ENCODE measurements at regions not wholly inside any gene's neighbourhood (a gene's known extent, or its start where the extent isn't known, plus 50 kb on each side); places are given as distances from the start of the nearest gene placed in this dataset.

DNA sequence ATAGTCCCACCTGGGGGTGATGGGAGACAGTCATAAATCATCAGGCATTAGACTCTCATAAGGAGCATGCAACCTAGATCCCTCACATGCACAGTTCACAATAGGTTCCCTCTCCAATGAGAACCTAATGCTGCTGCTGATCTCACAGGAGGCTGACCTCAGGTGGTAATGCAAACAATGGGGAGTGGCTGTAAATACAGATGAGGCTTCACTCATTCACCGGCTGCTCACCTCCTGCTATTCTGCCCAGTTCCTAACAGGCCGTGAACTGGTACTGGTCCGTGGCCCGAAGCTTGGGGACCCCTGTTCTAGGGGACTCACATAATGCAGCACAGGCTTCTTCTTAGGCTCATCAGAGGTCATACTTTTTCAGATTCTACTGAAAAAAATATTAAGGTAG is 625.9 kb upstream of the AGA start:
- no peak for FAIRE-seq

DNA sequence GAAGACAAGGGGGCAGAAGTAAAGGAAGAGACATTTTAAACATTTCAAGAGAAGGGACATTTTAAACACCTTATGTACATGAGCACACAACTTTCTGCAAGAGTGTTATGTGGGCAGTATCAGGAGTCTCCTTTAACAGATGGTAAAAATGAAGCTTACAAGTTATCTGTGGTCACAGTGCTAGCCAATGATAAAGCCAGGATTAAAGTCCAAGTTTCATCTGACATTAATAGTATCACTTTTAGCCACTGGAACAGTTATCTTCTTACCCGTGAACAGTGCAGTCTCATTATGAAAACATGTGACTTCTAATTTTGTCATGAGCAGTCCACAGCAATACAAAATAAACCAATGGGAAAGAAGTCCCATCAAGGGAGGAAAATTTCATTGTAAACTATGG is 627.9 kb upstream of the AGA start:
- no peak for FAIRE-seq

DNA sequence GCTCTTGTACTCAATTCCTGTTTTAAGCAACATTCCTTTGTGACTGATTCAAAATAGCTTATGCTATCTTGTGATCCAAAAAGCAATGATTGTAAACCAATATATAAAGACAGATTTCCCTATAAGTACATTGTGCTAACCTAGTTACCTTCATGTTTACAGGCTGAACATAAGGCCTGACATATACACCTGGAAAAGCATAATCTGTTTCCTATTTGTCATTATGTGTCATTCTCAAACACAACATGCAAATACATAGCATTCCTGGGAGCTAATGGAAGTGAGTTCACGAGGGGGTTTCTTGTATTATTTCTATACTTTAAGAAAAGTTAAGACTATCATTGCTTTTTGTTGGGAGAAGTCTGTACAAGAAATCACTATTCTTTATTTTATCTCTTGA is 638.1 kb upstream of the AGA start:
- no peak for FAIRE-seq

DNA sequence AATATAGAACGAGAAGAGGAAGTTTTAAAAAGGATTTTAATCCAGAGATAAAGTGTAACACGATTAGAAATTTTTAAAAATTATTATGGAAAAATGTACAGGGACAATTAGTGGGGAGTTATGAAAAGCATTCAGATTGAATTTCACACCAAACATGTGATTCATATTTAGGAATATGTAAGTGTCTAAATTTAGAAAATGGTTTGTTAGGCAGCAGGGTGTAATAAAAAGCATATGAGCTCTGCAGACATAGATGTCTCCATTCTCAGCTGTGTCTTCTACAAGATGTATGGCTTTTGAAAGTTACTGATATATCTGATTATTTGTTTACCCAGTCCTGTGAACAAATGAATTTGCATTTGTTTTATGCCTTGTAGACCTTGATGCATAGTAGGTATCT is 638.9 kb upstream of the AGA start:
- no peak for FAIRE-seq

DNA sequence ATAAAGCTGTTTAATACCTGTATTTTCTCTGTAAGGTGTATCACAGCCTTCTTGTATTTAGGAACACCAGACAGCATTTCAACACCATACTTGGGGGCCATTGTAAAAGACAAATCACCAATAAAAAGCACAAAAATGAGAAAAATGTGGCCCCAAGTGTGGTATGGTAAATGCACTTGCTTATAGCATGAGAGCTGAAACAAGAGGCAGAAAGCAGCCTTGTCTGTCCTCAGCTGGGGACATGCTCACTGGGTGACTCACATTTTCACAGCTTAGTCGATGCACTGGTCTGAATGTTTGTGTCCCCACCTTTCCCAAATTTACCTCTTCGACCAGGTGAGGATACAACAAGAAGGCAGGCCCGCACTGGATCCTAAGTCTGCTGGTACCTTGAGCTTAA is 639.7 kb upstream of the AGA start:
- no peak for FAIRE-seq

DNA sequence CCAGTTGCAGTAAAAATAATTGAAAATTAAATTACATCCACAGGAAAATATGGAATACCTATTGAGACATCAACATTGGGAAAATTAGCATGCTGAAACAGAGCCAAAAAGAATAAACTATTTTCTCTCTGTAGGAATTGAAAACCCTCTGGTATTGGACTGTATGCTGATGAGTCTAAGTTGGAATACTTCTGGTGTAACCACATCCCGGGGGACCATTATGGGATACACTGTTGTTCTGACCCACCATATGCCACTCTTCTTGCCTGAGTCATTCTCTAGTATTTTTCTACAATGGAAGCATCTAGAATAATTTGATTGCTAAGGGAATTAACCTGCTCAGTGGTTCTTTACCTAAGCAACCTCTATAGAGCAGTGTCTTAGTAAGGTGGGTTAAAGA is 640.7 kb upstream of the AGA start:
- no peak for FAIRE-seq

DNA sequence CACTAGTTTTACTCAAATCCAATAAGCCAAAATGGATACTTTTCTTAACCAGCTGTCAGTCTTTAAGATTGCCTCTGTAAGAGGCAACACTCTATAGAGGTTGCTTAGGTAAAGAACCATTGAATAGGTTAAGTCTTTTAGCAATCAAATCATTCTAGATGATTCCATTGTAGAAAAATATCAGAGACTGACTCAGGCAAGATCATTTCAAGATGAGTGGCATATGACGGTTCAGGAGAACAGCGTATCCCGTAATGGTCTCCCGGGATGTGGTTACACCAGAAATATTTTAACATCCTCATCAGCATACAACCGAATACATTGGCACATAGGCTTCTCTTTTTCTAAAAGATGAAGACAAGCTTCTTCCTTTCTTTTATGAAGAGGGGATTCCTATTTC is 641.7 kb upstream of the AGA start:
- no peak for FAIRE-seq

DNA sequence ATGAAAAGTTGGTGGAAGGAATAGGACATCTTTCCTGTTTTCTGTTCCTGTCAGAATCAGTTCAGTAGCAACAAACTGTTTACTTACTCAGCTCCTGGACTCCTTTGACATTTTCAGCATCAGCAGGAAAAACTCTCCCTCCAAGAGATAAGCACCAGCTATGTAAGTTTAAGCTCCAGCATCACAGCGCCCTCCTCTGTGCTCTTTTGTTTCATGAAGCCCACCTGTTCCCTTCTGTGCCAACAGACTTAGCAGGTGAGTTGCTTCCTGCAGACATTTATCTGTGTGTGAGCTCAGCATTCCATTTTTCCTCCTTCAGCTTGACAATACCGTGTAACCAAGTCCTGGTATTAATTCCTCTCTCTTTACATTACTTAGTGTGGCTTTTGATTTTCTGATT is 644.1 kb upstream of the AGA start:
- FAIRE-seq: no peak

DNA sequence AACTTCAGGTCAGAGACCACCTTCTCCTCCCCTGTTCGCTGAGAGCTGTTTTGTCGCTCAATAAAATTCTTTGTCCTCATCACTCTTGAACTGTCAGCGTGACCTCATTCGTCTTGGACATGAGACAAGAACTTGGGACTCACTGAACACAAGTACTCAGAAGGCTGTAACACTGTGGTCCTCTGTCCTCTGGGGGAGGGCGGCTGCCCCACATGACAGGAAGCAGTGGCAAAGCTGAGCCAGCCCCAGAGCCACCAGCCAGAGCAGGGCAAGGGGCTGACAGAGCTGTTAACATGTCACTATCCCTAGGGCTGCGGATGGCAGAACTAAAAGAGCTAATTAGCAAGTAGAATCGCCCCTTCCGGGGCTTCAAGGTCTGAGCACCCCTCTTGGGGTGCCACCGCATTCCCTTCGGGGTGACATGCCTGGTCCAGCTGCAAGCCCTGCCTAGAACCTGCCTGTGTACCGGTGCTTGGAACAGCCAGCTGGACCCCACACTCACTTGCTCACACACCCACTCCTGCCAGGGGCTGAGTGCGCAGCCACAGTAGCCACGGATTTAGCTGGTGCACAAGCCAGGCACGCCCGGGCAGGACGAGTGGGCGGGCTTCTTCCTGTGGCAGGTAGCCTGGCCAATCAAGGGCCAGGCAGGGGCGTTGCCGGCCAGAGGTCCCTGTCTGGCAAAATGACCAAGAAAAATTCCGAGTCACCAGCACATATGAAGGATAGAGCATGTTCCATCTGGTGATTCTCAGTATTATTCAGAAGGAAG is 648.6 kb upstream of the AGA start:
- no peak for FAIRE-seq

DNA sequence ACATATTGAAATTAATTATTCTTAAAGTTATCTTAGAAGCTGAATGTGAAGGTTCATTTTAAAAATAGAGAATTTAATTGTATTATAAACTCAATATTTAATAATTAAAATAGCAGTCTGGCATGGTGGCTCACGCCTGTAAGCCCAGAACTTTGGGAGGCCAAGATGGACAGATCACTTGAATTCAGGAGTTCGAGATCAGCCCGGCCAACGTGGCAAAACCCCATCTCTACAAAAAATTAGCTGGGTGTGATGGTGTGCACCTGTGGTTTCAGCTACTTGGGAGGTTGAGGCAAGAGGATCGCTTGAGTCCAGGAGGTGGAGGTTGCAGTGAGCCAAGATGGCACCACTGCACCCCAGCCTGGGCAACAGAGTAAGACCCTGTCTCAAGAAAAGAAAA is 659.9 kb upstream of the AGA start:
- FAIRE-seq: no peak

DNA sequence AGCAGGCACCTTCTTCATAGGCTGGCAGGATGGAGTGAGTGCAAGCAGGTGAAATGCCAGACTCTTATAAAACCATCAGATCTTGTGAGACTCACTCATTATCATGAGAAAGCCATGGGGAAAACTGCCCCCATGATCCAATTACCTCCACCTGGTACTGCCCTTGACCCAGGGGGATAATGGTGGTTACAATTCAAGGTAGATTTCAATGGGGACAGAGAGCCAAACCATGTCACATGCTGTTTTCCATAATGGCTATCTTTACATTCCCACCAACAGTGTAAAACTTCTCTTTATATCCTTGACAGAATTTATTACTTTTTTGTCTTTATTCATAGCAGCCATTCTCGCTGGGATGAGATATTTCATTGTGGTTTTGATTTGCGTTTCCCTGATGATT is 663.0 kb upstream of the AGA start:
- FAIRE-seq: no peak

DNA sequence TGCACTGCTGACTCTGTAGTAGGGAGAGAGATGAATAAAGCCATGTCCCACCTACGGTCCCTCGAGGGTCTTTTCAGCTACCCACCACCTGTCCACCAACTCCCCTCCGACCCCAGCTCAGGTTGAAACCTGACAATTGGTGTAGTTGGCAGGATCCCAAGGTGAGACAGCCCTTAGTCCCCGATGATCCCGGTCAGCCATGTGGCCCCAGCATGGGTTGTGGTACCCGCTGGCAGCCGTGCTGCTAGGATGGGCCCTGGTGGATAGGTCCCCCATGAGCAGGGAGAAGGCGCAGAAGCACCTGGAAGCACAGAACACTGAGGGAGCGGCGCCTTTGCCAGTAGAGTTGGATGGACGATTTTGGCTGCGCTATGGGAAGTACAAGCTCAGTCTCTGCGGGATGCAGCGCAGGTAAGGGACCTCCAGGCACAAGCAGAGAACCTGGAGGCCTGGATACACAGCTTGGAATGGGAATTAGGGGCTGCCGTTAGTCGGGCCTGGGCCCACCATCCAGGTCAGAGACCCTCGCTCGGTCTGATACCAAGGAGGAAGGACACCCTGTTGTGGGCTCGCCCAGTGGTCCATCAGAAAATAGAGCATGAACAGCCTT is 694.6 kb upstream of the AGA start:
- no peak for FAIRE-seq

DNA sequence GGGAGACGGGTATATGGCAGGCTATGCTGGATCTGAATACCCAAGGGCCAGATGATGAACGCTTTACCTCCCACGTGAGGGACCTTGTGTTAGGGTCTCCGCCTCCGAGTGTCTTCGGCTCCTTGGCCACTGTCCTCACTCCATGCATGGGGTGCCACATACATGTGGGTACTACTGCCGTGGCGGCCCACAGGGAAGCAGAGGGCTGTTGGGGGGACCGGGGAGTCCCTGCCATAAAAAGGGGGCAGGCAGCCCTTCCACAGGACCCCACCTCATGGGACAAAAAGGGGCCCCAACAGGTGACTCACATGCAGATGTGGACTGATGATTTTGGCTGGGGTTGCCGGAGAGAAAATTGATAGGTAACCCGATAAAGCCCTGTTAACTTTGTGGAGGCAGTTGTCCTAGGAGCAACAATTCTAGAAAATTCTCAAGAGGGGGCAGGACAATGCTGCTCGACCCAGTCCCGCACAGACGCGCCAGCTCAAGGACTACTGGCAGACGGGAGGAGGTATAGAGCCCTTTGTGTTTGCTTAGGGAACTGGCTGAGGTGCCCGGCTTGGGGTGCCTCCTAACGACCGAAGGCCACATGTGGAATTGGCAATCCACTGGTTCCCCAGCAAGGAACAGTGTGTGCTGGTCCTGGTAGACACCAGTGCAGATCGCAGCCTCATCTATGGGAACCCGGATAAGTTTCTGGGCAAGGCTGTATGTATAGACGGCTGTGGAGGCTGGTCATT is 695.7 kb upstream of the AGA start:
- FAIRE-seq: no peak

DNA sequence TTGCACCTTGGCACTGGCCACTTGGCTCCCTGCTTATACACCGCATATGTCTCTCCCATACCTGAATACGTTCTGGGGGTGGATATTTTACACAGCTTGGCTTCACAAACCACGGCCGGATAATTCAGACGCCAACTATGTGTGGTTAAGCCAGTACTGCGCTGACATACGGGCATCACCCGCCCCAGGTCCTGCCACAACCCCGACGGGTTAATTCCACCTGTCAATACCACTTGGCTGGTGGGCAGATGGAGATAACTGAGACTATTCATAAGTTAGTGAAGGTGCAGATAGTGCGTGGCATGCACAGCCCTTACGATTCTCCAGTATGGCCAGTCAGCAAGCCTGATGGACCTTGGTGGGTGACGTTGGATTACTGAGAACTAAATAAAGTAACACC is 696.3 kb upstream of the AGA start:
- no peak for FAIRE-seq

DNA sequence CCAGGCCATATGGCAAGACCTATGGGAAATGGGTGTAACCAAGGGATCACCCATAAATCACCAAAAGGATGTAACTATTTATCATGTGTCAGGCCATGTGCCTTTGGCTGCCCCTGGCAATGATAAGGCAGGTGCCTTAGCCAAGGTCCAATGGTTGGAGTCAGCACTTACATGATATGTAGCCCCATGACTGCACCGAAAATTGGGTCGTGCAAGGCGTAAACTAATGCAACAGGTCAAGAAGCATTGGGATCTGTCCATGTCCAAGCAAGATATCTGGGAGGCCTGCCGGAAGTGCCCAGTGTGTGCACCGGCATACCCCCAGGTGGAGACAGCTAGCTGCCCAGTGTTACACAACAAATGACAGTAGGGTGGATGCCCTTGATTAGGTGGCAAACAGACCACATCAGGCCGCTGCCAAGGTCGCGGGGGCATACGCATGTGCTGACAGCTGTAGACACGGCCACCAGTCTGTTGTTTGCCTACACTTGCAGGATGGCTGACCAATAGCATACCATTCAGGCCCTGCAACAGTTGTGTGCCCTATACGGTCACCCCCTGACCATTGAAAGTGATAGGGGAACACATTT is 698.2 kb upstream of the AGA start:
- FAIRE-seq: no peak

DNA sequence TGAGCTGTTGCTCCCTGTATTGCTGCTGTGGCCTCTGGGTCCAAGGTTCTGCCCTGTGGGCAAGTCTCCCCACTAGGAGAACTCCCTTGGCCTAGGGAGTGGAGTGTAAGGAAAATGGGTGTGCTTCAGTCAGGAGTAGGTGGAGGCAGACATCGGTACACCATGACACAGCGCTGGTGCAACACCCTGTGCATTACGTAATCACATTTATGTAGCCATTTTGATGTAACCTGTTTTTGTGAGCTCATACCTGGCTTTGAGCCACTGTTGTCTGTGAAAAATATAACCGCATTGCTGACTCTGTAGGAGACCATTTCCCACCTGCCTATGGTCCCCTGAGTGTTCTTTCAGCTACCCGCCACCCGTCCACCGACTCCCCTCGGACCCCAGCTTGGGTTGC is 700.5 kb upstream of the AGA start:
- no peak for FAIRE-seq

DNA sequence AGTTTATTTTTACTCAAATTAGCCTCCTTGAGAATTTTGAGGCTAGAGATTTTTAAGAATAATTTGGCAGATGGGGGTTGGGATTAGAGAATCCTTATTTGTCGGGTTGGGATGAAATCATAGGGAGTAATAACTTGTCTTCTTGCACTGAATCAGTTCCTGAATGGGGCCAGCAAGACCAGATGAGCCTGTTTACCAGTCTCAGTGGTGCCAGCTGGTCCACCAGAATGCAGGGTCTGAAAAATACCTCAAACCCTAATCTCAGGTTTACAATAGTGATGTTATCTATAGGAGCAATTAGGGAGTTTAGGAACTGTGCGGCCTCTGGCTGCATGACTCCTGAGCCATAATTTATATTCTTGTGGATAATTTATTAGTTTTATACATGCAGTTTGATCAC is 705.9 kb upstream of the AGA start:
- FAIRE-seq: no peak

DNA sequence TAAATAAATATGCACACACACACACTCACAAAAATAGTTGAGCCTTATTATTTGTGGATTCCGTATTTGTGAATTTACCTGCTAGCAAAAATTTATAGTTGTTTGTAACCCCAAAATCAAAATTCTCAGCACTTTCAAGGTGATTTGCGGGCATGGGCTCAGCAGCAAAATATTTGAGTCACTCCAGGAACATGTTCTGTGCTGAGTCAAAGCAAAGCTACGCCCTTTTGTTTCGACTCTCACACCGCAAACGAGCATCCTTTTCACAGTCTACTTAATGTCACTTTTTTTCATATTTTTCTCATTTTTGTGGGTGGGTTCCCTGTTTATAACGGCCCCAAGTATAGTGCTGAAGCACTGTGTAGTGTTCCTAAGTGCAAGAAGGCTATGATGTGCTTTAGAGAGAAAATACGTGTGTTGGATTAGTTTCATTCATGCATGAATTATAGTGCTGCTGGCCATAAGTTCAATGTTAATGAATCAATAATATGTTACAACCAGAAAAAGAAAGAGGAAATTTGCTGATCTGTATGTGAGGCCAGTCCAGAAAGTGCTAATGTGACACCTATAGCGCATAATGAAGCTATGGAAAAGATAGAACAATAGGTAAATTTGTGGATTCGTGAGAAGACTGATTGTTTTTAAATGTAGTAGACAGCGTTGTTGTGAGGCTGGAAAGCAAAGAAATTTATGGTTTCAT is 723.2 kb upstream of the AGA start:
- no peak for FAIRE-seq

DNA sequence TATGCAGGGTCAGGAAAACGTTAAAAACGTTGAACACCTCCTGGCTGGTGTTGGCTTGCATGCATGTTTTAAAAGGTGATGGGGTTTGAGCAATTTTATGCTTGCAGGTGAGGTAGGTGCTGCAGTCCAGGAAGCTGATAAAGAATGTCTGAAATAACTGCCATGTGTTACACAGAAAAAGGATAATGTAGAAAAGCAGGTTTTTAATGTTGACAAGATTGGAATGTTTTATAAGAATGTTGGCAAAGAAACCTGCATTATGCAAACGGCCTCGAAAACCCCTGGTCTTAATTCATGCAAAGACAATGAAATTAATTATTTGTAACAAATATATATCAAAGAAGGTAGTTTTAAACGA is 723.7 kb upstream of the AGA start:
- no peak for FAIRE-seq

DNA sequence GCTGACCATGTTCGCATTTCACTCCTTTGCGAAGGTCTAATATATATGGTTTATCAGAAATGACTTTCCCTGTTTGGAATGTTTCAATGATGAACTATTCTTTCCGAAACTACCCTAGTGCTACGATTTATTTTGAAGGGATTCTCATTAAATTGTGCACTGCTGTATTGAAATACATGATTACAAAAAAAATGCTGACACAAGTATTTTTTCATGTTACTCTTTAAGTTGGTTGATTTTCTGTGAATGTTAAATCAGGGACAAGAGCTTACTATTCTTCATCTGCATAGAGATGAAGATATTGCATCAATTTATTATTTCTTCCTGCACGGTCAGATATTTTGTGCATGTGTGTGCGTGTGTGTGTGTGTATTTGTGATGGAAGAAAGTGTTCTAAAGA is 731.5 kb upstream of the AGA start:
- no peak for FAIRE-seq

DNA sequence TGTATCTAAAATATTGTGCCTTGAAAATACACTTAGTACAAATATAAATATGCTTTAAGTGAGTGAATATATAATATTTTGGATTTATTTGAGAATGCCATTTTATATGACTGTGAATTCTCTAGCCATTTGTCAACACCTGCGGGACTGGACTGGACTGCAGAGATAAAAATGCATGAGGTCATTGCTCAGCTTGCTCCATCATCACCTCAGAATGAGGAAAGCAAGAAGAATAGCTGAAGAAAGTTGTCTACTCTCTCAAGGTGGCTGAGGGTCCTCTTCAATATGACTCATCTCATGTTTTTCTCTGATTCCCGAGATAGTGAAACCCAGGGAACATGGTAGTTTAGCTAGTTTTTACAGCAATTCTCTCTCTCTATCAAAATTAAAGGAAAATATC is 732.5 kb upstream of the AGA start:
- no peak for FAIRE-seq

DNA sequence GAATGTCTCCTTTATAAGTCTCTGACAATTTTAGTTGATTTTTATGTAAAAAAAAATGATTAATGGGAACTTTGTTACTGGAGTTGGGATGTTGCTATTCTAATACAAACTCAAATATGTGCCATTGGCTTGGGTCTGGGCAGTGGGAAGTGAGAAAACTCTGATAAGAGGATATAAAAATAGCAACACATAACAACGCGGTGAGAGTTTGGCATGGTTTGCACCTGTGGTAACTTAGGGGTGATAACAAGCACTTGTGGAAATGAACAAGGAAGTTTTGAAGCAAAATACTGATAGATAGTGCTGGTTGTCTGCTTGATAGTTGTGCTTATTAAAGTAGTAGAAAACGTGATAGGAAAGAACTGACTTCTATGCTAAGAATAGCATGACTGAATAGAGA is 743.3 kb upstream of the AGA start:
- no peak for FAIRE-seq

DNA sequence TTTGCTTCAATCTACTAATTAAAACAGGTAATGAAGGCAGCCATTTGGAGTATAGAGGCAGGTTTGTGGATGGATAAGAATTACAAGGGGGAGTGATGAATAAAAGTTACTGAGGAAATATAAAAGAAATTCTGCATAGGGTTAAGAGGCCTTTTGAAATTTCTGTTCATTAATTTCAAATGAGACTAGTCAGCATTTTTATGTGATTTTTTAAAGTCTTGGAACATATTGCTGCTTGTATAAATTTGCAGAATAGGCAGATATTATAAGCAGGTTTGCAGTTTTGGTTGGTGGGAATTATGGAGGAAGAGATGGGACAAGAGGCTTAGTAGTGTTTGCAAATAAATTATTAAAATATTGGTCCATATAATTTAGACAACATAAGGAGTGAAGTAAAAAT is 750.4 kb upstream of the AGA start:
- no peak for FAIRE-seq
